HG03025 (cell line): ENCODE measurements at regions not wholly inside any gene's neighbourhood (a gene's known extent, or its start where the extent isn't known, plus 50 kb on each side); places are given as distances from the start of the nearest gene placed in this dataset.
"Not testable (repeated sequence)": the region's sequence is repeated elsewhere in the genome, so short reads cannot be mapped to it uniquely, and the experiment has no call there.

Experiments used
- ATAC-seq: cut with Tn5 transposase; IDR thresholded peaks from one replicate; pipeline ENCODE4 v1.9.1; 2021; ENCODE audit warnings: mild to moderate bottlenecking, moderate library complexity; ENCODE audit not compliant: unreplicated experiment, low FRiP score

DNA sequence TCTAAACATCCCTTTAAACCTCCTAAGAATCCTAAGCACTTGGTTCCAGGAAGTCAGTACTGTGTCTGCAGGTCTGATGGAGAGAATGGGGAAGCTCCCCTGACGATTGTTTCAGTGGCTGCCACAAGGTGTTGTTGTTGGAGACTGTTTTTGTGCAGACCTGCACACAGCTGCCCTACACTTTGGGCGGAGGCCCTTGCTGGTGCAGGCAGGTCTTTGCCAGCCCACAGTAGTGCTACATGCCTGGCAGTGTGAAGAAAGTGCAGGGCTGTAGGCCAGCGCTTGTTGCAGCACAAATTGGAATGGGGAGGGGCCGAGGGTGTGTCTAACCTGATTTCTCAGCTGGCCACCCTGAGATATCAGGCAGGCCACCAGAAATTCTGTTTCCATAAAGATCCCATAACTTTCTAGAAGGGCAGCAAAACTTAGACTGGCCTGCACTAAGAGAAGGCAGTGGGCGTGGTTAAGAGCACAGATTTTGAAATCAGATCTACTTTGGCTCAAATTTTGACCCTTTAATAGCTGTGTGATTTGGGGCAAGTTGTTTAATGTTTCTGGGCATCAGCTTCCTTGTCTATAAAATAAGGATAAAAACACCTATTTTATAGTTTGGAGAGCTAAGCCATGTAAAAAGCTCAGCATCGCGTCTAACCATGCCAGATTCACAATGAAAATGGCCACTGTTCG lies 83.7 kb upstream of the SLC1A4 start:
- ATAC-seq, result no peak

DNA sequence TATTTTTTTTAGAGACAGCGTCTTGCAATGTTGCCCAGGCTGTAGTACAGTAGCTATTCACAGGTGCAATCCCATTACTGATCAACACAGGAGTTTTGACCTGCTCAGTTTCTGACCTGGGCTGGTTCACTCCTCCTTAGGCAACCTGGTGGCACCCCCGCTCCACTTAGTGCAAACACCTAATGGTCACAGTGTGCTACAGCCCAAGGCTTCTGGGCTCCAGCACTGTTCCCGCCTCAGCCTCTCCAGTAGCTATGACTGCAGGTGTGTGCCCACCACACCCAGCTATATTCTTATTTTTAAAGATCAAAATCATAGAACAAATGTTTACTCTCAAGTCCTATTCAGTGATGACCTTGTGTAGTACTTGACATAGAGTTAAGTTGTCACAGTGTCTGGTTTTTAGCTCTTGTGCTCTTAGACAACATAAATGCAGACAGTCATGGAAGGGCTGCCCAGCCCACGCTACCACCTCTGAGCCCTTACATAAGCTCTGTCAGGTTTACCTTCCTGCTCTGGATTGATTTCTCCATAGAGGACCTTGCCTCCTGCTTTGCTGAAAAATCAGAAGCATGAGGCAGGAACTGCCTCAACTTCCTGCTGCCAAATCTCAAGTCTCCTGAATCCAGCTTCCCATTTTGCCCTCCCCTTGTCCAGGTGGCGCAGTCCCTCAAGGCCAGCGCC lies 82.2 kb upstream of the SLC1A4 start:
- ATAC-seq, result no peak

DNA sequence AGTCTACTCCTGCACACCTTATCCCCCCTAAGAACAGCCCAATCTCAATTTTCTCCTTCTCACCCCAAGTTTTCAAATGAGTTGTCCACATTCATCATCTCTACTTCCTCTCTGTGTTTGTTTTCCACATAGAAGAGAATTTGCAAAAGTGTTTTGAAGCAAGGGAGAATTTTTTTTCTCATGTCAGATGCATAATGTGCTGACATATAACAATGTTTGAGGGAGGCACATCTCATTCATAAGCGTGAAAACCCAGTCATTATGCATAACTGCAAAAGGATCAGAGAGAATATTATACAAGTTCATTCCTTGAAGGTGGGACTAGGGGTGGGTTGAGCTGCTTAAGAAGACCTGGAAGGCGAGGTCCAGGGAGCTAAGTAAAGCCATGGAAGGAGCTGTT lies 80.8 kb upstream of the SLC1A4 start:
- no peak for ATAC-seq

DNA sequence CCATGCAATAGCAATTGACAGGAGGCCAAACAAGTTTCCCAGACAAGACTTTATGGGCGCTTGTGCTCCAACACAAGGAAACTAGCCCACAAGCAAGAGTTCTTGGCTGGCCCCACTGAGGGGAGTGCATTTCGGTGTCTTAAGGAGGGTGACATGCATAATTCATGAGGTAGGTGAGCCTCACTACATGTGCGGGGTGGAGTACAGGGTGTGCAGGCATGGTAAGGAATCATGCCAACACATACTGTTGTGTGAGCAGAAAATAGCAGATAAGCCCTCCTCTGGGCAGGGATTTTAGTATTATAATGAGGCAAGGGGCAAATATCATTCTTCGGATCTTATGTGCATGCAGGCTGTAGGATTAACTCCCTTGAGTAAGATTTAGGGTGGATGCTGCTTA lies 78.7 kb upstream of the SLC1A4 start:
- no peak for ATAC-seq

DNA sequence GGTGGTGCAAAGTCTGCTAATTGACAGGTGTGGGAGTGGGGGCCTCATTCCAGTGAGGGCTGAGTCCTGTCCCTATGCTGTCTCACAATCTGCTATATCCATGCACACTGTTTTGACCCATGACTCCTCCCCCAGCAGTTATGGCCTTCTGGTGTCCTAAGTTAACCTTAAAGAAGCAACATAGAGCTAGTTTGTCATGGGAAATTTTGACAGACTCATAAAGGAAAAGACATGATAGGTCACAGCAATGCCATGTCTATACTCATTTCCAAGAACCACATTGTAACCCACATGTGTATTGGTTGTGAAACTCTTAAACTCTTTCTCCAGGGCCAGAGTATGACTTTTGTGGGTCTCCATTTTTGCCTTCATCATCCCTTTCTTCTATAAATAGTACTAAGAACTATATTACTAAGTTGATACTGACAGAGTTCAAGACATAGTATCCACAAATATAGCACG lies 78.2 kb upstream of the SLC1A4 start:
- ATAC-seq, result no peak

DNA sequence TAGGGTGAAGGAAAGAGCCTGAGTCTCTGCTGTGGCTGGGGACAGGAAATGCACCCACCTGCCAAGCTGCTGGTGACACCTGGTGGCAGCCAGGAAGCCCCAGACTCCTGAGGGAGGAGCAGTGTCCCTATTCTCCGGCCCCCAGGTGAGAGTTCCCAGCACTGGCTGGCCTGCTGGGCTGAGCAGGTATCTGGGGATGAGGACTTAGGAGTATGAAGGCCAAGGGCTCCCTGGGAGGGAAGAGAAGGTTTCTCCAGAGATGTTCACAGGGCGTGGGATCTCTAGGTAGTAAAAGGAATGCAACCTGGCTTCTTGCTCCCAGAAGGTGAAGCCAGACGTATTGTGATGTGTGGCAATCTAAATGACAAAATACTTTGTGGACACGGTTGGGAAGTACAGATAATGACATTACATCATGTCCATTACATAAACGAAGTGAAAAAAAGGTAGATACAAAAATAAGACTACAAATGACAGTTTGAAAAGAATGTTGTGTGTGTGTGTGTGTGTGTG lies 75.8 kb upstream of the SLC1A4 start:
- ATAC-seq, result no peak

DNA sequence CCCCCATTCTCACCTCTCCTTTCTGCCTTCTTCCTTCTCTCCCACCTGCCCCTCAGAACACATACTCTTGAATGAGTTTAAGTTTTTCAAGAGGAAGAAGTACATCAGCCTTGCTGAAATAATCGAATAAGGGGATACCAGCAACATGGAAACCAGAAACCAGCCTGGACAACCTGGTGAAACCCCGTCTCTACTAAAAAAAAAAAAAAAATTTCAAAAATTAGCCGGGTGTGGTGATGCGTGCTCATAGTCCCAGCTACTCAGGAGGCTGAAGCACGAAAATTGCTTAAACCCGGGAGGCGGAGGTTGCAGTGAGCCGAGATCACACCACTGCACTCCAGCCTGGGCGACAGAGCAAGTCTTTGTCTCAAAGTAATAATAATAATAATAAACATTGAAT lies 75.0 kb upstream of the SLC1A4 start:
- ATAC-seq, result no peak

DNA sequence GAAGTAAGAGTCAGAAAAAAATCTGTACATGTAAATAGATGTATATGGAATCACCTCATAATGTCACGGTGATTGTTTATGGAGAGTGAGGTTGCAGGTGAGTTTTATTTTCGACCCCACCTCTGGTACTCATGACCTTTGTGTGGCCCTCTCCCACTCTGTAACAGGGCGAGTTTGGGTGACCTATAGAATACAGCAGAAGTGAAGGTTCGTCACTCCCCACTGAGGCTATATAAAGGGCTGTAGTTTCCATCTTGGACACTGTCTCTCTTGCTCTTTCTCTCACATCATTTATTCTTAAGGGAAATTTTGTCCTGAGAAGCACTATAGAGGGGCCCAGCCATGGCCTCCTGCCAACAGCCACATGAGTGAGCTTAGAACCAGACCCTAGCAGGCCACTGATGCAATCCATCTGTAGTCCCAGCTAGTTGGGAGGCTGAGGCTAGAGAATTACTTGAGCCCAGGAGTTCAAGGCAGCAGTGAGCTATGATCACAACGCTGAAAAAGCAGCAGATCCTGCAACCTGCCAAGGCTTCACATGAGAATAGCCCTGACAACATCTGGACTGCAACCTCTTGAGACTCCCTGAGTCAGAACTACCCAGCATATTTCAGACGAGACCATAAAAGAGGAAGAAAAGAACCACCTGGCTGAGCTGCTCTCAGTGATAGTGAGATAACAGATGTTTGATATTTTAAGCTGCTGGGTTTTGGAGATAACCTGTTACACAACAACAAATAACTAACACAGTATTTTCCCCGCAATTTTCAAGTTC lies 74.3 kb upstream of the SLC1A4 start:
- peak; percentile 47 for ATAC-seq

DNA sequence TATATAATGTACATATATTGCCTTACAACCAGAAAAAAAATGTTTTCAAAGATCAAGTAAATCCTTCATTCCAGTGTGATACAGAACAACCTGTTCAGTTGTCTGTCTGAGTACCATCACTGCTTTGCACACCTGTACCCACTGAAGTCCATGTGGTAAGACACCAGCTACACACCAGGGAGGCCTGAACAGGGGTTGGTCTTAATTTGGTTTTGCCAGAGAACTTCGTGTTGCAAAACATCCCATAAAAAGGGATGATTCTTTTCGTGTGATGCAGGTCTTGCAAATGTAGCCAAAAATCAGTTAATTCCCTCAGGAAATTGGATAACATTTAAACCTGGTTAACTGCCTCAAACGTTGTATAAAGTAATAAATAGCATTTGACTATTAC lies 73.7 kb upstream of the SLC1A4 start:
- ATAC-seq, result no peak

DNA sequence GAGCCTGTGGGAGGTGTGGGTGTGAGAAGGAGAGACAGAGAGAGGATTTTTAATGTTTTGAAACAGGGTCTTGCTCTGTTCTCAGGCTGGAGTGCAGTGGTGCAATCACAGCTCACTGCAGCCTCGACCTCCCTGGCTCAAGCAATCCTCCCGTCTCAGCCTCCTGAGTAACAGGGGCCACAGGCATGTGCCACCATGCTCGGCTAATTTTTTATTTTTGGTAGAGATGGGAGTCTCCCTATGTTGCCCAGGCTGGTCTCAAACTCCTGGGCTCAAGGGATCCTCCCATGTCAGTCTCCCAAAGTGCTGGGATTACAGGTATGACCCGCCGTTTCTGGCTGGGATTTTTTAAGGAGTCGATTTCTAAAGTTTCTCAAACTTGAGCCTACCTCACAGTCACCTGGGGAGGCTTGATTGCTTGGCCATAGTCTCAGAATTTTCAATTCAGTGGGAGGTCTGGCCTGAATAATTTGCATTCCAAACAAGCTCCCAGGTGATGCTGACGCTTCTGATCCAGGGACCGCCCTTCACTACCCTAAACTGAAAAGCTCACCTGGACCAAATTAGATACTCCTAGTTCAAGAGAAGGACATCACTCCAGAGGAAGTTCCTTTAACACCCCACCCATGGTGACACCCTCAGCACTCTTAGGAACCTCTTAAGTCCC lies 70.8 kb upstream of the SLC1A4 start:
- no peak for ATAC-seq

DNA sequence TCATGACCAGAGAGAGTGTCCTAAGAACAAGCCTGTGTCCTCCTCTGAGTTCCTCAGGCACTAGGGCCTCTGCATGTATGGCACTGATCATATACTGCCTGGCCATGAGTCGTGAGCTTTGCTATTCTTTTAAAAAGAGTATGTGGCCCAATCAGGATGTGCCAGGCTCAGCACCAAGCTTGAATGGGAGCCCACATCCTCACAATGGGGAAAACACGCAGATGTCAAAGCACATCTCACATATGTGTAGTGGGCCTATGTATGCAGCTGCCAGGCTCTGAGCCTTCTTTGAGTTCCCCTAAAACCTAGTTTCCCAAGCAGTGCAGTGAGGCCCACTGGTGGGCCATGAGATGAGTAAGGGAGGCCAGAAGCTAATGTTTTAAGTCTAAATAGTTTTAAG lies 69.9 kb upstream of the SLC1A4 start:
- ATAC-seq, result no peak

DNA sequence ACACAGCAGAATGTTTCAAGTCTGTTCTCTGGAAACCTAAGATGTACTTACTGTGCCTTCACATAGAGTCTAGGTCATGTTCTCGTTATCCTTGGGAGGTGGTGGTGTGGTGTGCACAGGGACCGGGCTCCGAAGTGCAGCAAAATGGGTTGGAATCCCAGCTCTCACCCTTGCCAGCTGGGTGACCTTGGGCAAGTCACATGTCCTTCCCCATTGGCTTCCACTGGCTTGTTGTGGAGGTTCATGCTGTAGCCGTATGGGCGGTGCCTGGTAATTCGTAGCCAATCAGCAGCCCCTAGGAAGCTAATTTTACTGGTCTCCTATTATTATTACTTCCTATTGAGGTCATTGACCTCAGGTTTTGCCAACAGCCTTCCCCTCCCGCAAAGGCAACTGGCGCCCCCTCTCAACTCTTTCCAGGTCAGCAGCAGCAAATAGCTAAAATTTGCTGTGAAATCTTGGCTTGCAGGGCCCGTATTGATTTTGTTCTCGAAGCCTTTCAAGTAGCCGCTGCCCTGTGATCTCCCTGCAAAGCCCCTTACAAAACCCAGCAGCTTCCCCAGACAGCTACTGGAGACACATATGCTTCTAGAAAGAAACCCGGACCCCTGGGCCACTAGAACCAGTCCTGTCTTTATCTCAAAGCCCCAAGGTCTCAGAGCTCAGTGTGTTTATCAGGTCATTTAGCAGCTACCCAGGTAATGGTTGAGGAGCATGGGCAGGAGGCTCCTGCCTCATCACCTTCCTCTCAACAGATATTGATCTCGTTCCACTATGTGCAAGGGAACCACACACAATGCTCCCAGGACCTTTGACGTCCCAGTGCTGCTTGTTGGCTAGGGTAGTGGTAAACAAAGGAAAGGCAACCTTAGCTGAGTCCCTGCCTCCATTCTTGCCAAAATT lies 66.5 kb upstream of the SLC1A4 start:
- no peak for ATAC-seq

DNA sequence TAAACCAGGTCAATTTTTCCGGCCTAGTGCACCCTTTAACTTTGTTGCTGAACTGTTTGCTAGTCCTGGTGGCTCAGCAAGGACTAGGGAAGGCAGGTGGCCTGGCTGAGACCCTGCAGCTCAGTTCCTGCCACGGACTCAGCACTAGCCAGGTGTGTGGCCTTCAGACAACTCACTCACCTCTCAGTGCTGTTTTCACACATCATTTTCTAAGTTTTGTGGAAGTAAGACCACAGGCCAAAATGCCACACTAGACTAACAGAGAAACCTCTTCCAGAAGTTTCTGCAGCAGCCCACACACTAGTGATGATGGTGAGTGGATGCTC lies 65.9 kb upstream of the SLC1A4 start:
- no peak for ATAC-seq

DNA sequence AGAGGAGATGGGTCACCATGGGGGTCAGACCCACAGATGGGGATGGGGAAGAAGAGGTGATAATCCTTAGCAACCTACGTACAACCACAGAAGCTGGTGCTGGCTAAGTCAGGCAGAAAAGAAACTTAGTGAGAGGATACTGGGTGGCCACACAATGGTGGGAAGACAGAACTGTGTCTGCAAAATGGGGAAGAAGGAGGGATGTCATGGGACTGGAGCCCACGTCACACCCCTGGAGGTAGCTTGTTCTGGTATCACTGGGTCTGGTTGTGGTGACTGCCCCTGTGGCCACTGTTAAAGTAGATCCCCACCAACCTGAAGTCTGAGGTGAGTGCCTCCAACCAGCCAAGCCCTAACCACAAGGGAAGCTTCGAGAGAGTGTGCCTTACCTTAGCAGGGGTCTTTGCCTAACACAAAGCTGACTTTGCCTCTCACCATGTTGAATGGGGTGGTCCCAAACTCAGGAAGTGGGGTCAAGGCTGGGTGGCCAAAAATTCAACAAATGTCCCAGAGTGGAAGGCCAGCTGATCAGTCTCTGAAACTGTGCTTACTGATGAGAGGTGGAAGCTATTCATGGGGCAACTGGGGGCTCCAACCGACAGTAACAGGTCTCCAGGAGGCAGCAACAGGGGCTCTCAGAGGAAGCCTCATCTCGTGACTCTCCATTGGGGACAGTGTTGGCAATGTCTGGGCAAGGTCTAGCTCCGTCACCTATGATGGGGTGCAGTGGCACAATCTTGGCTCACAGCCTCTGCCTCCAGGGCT lies 64.8 kb upstream of the SLC1A4 start:
- ATAC-seq, result no peak

DNA sequence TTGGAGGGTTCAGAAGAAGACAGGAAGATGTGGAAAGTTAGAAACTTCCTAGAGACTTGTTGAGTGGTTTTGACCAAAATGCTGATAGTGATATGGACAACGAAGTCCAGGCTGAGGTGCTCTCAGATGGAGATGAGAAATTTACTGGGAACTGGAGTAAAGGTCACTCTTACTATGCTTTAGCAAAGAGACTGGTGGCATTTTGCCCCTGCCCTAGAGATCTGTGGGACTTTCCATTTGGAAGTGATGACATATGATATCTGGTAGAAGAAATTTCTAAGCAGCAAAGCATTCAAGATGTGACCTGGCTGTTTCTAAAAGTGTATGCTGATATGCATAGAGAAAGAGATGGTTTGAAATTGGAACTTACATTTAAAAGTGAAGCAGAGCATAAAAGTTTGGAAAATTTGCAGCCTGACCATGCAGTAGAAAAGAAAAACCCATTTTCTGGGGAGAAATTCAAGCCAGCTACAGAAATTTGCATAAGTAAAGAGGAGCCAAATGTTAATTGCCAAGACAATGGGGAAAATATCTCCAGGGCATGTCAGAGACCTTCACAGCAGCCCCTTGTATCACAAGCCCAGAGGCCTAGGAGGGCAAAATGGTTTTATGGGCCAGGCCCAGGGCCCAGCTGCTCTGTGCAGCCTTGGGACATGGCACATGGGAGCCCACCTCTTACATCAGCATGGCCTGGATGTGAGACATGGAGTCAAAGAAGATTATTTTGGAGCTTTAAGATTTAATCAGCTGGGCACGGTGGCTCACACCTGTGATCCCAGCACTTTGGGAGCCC lies 63.1 kb upstream of the SLC1A4 start:
- ATAC-seq, result not testable (repeated sequence)

DNA sequence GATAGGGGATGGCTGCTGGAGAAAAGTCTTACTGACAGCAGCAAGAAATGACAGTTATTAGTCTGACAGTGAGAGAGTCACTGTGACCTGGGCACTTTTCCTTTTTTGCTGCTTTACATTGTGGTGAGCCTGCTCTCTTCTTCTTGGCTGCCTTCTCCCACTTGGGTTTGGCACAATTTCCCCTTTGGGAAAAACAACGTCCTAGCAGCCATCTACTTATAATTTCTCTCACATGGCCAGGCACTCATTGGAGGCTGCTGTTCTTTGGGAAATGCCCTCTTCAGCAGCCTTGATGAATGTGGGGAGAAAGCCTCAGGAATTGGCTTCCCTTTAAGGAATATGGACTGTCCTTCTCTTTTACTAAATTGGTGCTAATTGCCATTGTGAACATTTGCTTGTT lies 60.4 kb upstream of the SLC1A4 start:
- no peak for ATAC-seq

DNA sequence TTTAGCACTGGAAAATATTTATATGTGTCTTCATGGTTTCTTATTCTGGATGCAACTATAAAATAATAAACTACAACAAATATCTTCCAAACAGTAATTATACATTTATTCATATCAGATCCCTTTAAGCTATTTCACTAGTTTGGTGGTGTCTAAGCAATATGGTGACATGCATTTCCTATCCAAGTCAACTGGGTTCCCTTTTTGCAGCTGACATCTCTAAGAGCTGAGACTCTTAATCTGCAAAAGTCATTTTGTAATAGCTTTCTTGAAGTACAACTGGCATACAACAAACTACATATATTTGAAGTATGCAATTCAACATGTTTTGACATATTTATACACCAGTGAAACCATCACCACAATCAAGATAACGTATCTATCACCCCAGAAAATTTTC lies 59.9 kb upstream of the SLC1A4 start:
- no peak for ATAC-seq

DNA sequence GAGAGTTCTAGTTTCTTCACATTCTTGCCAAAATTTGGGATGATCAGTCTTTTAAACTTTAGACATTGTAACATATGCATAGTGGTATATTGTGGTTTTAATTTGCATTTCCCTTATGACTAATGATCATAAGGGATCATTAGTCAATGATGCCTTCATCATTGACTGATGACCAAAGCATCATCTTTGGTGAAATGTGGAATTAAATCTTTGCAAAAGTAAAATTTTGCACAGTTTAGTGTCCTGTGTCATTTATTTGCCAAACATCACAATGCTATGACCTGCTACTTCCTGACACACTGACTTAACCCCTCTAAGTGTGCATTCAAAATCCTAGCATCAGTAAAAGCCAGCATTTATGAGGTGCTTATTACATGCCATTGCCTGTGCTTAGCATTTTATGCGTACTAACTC lies 58.9 kb upstream of the SLC1A4 start:
- ATAC-seq, result no peak
